GM23338 (cell line): ENCODE measurements at regions not wholly inside any gene's neighbourhood (a gene's known extent, or its start where the extent isn't known, plus 50 kb on each side); places are given as distances from the start of the nearest gene placed in this dataset.
"Not testable (repeated sequence)": the region's sequence is repeated elsewhere in the genome, so short reads cannot be mapped to it uniquely, and the experiment has no call there.

ENCODE experiments used
- ATAC-seq: fragments of 200-7000 bp; cut with Tn5 transposase; 3 replicates; pipeline ENCODE4 v1.9.1; 2020
- DNase-seq: peaks from one replicate; pipeline ENCODE4 v3.0.0-alpha.2; 2015; ENCODE audit warnings: low spot score
- H2AFZ ChIP-seq: fragments of 200-600 bp; sonication (generic); 2 replicates; pipeline ENCODE4 v1.8.0; 2016; ENCODE audit warnings: antibody characterized with exemption, mild to moderate bottlenecking, moderate library complexity
- H3F3A ChIP-seq: fragments of 200-600 bp; sonication (generic); replicated peaks from 2 replicates; pipeline ENCODE4 v1.8.0; 2017; ENCODE audit warnings: antibody characterized with exemption, mixed run types, low read depth
- H3K27ac ChIP-seq: fragments of 200-600 bp; sonication (generic); 2 replicates; pipeline ENCODE4 v1.6.1; 2016; ENCODE audit warnings: low read depth
- H3K27me3 ChIP-seq: fragments of 200-600 bp; sonication (generic); 2 replicates; pipeline ENCODE4 v1.8.0; 2016; ENCODE audit warnings: mild to moderate bottlenecking, mixed run types, moderate library complexity; ENCODE audit not compliant: insufficient read depth
- H3K36me3 ChIP-seq: fragments of 200-600 bp; sonication (generic); 2 replicates; pipeline ENCODE4 v1.8.0; 2016; ENCODE audit warnings: mild to moderate bottlenecking; ENCODE audit not compliant: insufficient read depth
- H3K4me1 ChIP-seq: fragments of 200-600 bp; sonication (generic); 2 replicates; pipeline ENCODE4 v1.8.0; 2016; ENCODE audit warnings: mild to moderate bottlenecking, moderate library complexity; ENCODE audit not compliant: insufficient read depth
- H3K4me2 ChIP-seq: fragments of 200-600 bp; sonication (generic); 2 replicates; pipeline ENCODE4 v1.7.1; 2017; ENCODE audit warnings: mixed run types
- H3K4me3 ChIP-seq: fragments of 200-600 bp; sonication (generic); 2 replicates; pipeline ENCODE4 v1.6.1; 2016; ENCODE audit warnings: mixed run types
- H3K79me2 ChIP-seq: fragments of 200-600 bp; sonication (generic); replicated peaks from 2 replicates; pipeline ENCODE4 v1.8.0; 2017; ENCODE audit warnings: mild to moderate bottlenecking; ENCODE audit not compliant: insufficient read depth
- H3K9me2 ChIP-seq: fragments of 200-600 bp; sonication (generic); 2 replicates; pipeline ENCODE4 v1.8.0; 2017; ENCODE audit not compliant: insufficient read depth
- H4K20me1 ChIP-seq: fragments of 200-600 bp; sonication (generic); replicated peaks from 2 replicates; pipeline ENCODE4 v1.8.0; 2017; ENCODE audit warnings: mild to moderate bottlenecking; ENCODE audit not compliant: insufficient read depth
- H3K27ac Mint-ChIP-seq: 2 replicates; pipeline ENCODE4 v1.8.0; 2020; ENCODE audit warnings: inconsistent platforms, mild to moderate bottlenecking, moderate library complexity, mixed read lengths
- H3K27me3 Mint-ChIP-seq: 3 replicates; pipeline ENCODE4 v1.8.0; 2022; ENCODE audit warnings: low read depth, mild to moderate bottlenecking, moderate library complexity, mixed read lengths, inconsistent platforms; ENCODE audit not compliant: insufficient read depth, poor library complexity
- H3K36me3 Mint-ChIP-seq: 3 replicates; pipeline ENCODE4 v1.8.0; 2021; ENCODE audit warnings: low read depth, mild to moderate bottlenecking, inconsistent platforms, moderate library complexity, mixed read lengths
- H3K4me1 Mint-ChIP-seq: 3 replicates; pipeline ENCODE4 v1.8.0; 2020; ENCODE audit warnings: mild to moderate bottlenecking, inconsistent platforms, mixed read lengths
- H3K4me3 Mint-ChIP-seq: 3 replicates; pipeline ENCODE4 v1.8.0; 2021; ENCODE audit warnings: moderate library complexity, mild to moderate bottlenecking, inconsistent platforms, mixed read lengths
- H3K9me3 Mint-ChIP-seq: 3 replicates; pipeline ENCODE4 v1.8.0; 2020; ENCODE audit warnings: moderate library complexity, mild to moderate bottlenecking, inconsistent platforms, mixed read lengths
- CREB1 ChIP-seq: fragments of 250-450 bp; sonication (Bioruptor Pico); IDR thresholded peaks from 2 replicates; pipeline ENCODE4 v1.5.0; 2020; ENCODE audit warnings: low read depth, mild to moderate bottlenecking, moderate library complexity
- EZH2phosphoT487 ChIP-seq: fragments of 200-600 bp; sonication (generic); IDR thresholded peaks from one replicate; pipeline ENCODE4 v1.8.1; 2018; ENCODE audit warnings: antibody characterized with exemption; ENCODE audit not compliant: unreplicated experiment
- JUNB ChIP-seq: IDR thresholded peaks from one replicate; pipeline ENCODE4 v1.6.1; 2016; ENCODE audit warnings: antibody characterized with exemption; ENCODE audit not compliant: unreplicated experiment
- NANOG ChIP-seq: IDR thresholded peaks from 2 replicates; pipeline ENCODE4 v1.6.1; 2016; ENCODE audit warnings: antibody characterized with exemption, borderline replicate concordance
- POLR2AphosphoS5 ChIP-seq: IDR thresholded peaks from 2 replicates; pipeline ENCODE4 v1.6.1; 2016; ENCODE audit warnings: antibody characterized with exemption, low read depth
- STAT1 ChIP-seq: IDR thresholded peaks from one replicate; pipeline ENCODE4 v1.6.1; 2016; ENCODE audit warnings: antibody characterized with exemption; ENCODE audit not compliant: unreplicated experiment
- ZNF114 ChIP-seq: fragments of 250-450 bp; sonication (Bioruptor Pico); IDR thresholded peaks from 2 replicates; pipeline ENCODE4 v1.5.0; 2020; ENCODE audit warnings: mild to moderate bottlenecking, moderate library complexity
- TF ChIP-seq, protein P1 (sequence below): IDR thresholded peaks from one replicate; pipeline ENCODE4 v1.6.1; 2018; ENCODE audit warnings: antibody characterized with exemption; ENCODE audit not compliant: unreplicated experiment
- TF ChIP-seq, protein P2 (sequence below), 2 experiments: fragments of 200-600 bp in 1 of 2; sonication (generic) in 1 of 2; conservative IDR thresholded peaks; 2 replicates each; pipeline versions ENCODE4 v1.5.1 to v1.6.1; 2016 to 2017; ENCODE audit warnings: antibody characterized with exemption in 2 of 2, low read depth in 2 of 2, mild to moderate bottlenecking in 2 of 2, moderate library complexity in 1 of 2
- TF ChIP-seq, protein P3 (sequence below): IDR thresholded peaks from 2 replicates; pipeline ENCODE4 v1.6.1; 2016; ENCODE audit warnings: antibody characterized with exemption

DNA sequence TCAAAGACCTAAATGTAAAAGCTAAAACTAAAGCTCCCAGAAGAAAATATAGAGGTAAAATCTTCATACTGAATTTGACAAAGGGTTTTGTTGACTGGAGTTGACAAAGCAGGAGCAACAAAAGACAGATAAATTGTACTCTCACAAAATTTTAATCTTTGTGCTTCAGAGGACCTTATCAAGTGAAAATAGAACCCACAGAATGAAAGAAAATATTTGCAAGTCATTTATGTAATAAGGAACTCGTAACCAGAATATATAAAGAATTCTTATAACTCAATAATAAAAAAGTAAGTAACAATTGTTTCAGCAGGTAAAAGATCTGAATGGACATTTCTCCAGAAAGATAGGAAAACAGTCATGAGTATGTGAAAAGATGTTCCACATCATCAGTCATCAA lies 62.0 kb upstream of the SRRM3 start (continued):
- TF ChIP-seq, protein P1, sequence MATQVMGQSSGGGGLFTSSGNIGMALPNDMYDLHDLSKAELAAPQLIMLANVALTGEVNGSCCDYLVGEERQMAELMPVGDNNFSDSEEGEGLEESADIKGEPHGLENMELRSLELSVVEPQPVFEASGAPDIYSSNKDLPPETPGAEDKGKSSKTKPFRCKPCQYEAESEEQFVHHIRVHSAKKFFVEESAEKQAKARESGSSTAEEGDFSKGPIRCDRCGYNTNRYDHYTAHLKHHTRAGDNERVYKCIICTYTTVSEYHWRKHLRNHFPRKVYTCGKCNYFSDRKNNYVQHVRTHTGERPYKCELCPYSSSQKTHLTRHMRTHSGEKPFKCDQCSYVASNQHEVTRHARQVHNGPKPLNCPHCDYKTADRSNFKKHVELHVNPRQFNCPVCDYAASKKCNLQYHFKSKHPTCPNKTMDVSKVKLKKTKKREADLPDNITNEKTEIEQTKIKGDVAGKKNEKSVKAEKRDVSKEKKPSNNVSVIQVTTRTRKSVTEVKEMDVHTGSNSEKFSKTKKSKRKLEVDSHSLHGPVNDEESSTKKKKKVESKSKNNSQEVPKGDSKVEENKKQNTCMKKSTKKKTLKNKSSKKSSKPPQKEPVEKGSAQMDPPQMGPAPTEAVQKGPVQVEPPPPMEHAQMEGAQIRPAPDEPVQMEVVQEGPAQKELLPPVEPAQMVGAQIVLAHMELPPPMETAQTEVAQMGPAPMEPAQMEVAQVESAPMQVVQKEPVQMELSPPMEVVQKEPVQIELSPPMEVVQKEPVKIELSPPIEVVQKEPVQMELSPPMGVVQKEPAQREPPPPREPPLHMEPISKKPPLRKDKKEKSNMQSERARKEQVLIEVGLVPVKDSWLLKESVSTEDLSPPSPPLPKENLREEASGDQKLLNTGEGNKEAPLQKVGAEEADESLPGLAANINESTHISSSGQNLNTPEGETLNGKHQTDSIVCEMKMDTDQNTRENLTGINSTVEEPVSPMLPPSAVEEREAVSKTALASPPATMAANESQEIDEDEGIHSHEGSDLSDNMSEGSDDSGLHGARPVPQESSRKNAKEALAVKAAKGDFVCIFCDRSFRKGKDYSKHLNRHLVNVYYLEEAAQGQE: no peak
- TF ChIP-seq JUNB (no peak), STAT1 (no peak), POLR2AphosphoS5 (no peak), EZH2phosphoT487 (no peak), ZNF114 (CRISPR knock-in tag) (no peak), NANOG (no peak), CREB1 (CRISPR knock-in tag) (no peak)
- TF ChIP-seq, protein P2, sequence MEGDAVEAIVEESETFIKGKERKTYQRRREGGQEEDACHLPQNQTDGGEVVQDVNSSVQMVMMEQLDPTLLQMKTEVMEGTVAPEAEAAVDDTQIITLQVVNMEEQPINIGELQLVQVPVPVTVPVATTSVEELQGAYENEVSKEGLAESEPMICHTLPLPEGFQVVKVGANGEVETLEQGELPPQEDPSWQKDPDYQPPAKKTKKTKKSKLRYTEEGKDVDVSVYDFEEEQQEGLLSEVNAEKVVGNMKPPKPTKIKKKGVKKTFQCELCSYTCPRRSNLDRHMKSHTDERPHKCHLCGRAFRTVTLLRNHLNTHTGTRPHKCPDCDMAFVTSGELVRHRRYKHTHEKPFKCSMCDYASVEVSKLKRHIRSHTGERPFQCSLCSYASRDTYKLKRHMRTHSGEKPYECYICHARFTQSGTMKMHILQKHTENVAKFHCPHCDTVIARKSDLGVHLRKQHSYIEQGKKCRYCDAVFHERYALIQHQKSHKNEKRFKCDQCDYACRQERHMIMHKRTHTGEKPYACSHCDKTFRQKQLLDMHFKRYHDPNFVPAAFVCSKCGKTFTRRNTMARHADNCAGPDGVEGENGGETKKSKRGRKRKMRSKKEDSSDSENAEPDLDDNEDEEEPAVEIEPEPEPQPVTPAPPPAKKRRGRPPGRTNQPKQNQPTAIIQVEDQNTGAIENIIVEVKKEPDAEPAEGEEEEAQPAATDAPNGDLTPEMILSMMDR (conservative IDR thresholded peaks at IDR 0.05; ENCODE audit: low read depth in 2 of 2): no peak
- TF ChIP-seq, protein P3, sequence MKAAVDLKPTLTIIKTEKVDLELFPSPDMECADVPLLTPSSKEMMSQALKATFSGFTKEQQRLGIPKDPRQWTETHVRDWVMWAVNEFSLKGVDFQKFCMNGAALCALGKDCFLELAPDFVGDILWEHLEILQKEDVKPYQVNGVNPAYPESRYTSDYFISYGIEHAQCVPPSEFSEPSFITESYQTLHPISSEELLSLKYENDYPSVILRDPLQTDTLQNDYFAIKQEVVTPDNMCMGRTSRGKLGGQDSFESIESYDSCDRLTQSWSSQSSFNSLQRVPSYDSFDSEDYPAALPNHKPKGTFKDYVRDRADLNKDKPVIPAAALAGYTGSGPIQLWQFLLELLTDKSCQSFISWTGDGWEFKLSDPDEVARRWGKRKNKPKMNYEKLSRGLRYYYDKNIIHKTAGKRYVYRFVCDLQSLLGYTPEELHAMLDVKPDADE: no peak

DNA sequence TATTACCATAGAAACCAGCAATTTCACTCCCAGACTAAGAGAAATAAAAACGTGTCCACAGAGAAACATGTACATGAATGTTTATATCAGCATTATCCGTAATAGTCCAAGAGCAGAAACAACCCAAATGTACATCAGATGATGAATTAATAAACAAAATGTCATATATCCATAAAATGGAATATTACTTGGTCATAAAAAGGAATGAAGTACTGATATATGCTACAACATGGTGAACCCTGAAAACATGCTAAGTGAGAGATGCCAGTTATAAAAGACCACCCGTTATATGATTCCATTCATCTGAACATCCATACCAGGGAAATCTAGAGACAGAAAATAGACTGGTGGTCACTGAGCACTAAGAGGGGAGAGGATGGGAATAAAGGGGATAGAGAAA lies 61.4 kb upstream of the SRRM3 start:
- H3K79me2 ChIP-seq, DNase-seq, H3K4me3 Mint-ChIP-seq, H4K20me1 ChIP-seq, H3K27ac Mint-ChIP-seq, H3K4me3 ChIP-seq, H3K4me1 ChIP-seq, H3K4me2 ChIP-seq, H3F3A ChIP-seq, H3K36me3 ChIP-seq, H2AFZ ChIP-seq, H3K27ac ChIP-seq, H3K4me1 Mint-ChIP-seq, ATAC-seq, H3K9me2 ChIP-seq, H3K27me3 ChIP-seq, H3K36me3 Mint-ChIP-seq, H3K27me3 Mint-ChIP-seq, H3K9me3 Mint-ChIP-seq: not testable (repeated sequence)
